HAP-1 (cell line): ENCODE measurements at regions not wholly inside any gene's neighbourhood (a gene's known extent, or its start where the extent isn't known, plus 50 kb on each side); places are given as distances from the start of the nearest gene placed in this dataset.
A peak's percentile ranks its signal among the peaks of the same experiment; 100 is the strongest.

Source experiments
- DNase-seq, 2 experiments: peaks; one replicate each; pipeline ENCODE4 v3.0.0-alpha.2; 2016 to 2020; ENCODE audit warnings: low spot score in 2 of 2
- H3K27me3 ChIP-seq: fragments of 250-450 bp; sonication (Bioruptor Pico); 2 replicates; pipeline ENCODE4 v1.5.1; 2020; ENCODE audit warnings: low read depth, mild to moderate bottlenecking, moderate library complexity
- H3K36me3 ChIP-seq: fragments of 250-450 bp; sonication (Bioruptor Pico); replicated peaks from 2 replicates; pipeline ENCODE4 v1.5.1; 2020; ENCODE audit warnings: mild to moderate bottlenecking
- H3K4me1 ChIP-seq: fragments of 250-450 bp; sonication (Bioruptor Pico); 2 replicates; pipeline ENCODE4 v1.5.1; 2020; ENCODE audit warnings: mild to moderate bottlenecking
- H3K4me3 ChIP-seq: fragments of 250-450 bp; sonication (Bioruptor Pico); 2 replicates; pipeline ENCODE4 v1.5.1; 2020; ENCODE audit warnings: mild to moderate bottlenecking, moderate library complexity
- H3K9me3 ChIP-seq: fragments of 250-450 bp; sonication (Bioruptor Pico); 2 replicates; pipeline ENCODE4 v1.5.1; 2020; ENCODE audit warnings: mild to moderate bottlenecking, moderate library complexity
- in situ Hi-C: fragments of 300-500 bp; cut with MboI; formaldehyde crosslinking; loops from 3 replicates; pipeline ENCODE4 v1.14.3; 2020; ENCODE audit warnings: low sequenced_read_pairs, inconsistent platforms, mixed read lengths

DNA sequence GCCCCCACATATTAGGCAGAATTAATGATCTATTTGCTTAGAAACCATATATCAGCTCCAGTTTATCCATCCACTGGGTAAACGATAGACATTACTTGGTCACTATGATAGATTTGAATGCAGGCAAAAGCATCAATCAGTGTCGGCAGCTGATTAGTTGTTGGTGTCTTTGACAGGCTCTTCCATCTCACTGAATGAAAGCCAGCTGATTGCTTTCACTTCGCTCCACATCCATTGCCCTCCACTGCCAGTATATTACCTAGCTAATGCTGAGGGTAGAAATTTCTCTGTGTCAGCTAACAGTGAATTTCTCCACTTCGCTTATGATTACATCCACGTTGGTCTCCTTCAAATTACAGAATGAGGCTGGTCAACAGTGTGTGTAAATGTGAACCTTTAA is 821.3 kb upstream of the TYRP1 start:
- Histone ChIP-seq H3K4me3 (no peak overlapping the region), H3K4me1 (no peaks in the 10 kb centered on the region; the same call in none of the 2 replicates), H3K27me3 (no peaks in the 10 kb centered on the region), H3K9me3 (no peaks in the 10 kb centered on the region), H3K36me3 (no peaks in the 10 kb centered on the region)
- DNase-seq, result no peak
- in situ Hi-C loops, result no loop called here

DNA sequence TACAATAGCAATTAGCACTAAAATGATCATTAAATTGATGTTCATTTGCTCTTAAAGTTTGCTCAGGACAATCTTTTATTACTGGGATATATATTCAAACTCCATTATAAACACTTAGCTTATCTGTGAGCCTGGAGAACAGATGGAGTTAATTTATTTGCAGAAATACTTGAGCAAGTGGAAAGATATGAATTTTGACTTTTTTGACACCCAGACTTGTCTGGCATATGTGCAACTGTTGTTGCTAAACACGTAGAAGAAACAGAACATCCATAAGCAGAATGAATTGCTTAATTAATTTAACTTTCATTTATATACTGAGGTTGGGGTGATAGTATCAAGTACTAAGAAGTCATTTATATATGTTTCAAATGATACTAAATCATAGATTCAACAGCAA is 820.7 kb upstream of the TYRP1 start:
- Histone ChIP-seq H3K27me3 (no peaks in the 10 kb centered on the region), H3K4me1 (no peaks in the 10 kb centered on the region; the same call in 1 of the 2 replicates), H3K36me3 (no peaks in the 10 kb centered on the region), H3K4me3 (no peak overlapping the region), H3K9me3 (no peaks in the 10 kb centered on the region)
- DNase-seq, result no peak
- in situ Hi-C loops, result no loop called here

DNA sequence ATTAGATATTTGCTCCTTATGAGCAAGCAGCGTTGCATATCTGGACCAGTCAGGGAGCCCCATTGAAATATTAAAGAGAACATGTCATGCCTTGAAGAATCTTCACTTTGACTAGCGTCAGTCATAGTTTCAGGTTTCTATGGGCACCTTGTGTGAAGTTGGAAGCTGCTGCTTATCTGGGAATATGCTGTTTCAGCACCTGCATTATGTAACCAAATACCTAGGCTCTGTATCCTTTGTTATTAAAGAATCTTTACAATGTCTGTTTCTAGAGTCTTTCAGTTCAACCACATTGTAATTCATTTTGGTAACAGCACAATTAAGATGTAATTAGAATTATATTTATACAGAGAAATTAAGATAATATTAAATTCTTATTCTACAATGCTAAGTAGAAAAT is 818.8 kb upstream of the TYRP1 start:
- H3K9me3 ChIP-seq, result no peaks in the 10 kb centered on the region
- in situ Hi-C loops, result no loop called here
- DNase-seq, result no peak
- no peaks in the 10 kb centered on the region for H3K27me3 ChIP-seq
- no peak overlapping the region for H3K4me3 ChIP-seq
- no peaks in the 10 kb centered on the region; the same call in 1 of the 2 replicates for H3K4me1 ChIP-seq
- no peaks in the 10 kb centered on the region for H3K36me3 ChIP-seq

DNA sequence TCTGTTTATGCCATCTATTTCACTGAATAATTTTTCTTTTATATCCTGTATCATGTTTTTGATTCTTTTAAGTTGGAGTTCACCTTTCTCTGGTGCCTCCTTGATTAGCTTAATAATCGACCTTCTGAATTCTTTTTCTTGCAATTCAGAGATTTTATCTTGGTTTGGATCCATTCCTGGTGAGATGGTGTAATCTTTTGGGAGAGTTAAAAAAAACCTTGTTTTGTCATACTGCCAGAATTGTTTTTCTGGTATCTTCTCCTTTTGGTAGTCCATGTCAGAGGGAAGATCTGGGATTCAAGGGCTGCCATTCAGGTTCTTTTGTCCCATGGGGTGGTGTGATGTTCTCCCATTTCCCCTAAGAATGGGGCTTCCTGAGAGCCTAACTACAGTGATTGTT is 800.8 kb upstream of the TYRP1 start:
- in situ Hi-C loops, result no loop called here
- Histone ChIP-seq H3K4me1 (no peaks in the 10 kb centered on the region), H3K4me3 (no peak overlapping the region), H3K36me3 (no peaks in the 10 kb centered on the region), H3K27me3 (no peaks in the 10 kb centered on the region), H3K9me3 (no peaks in the 10 kb centered on the region)
- no peak for DNase-seq

DNA sequence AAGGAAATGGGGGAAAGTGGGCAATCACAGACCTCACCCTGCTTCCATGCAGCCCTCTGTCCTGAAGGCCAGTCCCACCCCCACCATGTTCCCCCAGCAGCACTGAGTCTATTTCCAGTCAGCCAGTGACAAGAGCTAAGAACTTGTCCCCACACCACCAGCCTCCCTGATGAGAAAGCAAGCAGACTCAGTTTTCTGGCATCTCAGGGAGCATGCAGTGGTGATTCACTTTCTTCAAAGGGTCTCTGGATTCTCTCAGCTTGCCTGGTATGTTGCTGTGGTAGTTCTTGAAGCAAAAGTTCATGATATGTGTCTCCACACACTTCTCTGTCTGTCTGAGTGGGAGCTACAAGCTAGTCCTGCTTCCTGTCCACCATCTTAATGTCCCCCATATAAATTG is 799.9 kb upstream of the TYRP1 start:
- Histone ChIP-seq H3K4me3 (no peak overlapping the region), H3K9me3 (no peaks in the 10 kb centered on the region), H3K27me3 (no peaks in the 10 kb centered on the region), H3K4me1 (no peaks in the 10 kb centered on the region), H3K36me3 (no peaks in the 10 kb centered on the region)
- in situ Hi-C loops, result no loop called here
- no peak for DNase-seq

DNA sequence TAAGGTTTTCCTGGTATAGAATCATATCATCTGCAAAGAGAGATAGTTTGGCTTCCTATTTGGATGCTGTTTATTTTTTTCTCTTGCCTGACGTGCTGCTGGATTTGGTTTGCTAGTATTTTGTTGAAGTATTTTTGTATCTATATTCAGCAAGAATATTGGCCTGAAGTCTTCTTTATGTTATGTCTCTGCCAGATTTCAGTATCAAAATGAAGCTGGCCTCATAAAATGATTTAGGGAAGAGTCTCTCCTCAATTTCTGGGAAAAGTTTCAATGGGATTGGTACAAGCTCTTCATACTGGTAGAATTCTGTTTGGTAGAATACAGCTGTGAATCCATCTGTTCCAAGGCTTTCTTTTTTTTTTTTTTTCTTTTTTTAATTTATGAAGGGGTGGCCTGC is 799.0 kb upstream of the TYRP1 start:
- in situ Hi-C loops, result no loop called here
- Histone ChIP-seq H3K4me3 (no peak overlapping the region), H3K36me3 (no peaks in the 10 kb centered on the region), H3K4me1 (no peaks in the 10 kb centered on the region), H3K9me3 (no peaks in the 10 kb centered on the region), H3K27me3 (no peaks in the 10 kb centered on the region)
- DNase-seq, result no peak

DNA sequence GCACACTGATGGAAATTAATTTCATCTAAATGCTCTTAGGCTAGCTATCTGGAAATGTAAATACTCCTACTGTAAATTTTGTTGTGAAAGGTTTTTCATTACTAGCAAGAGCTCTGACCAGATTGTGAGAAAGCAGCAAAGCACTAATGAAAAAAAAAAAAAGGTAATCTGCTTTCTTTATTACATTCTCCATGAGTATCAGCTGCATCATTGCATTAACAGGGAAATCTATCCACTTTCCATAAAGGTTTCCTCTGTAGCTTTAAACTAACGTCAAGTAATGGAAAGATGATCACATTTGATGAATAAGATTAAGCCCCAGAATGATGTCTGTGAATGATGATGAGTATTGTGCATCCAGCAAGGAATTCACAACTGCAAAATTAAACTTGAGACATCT is 790.6 kb upstream of the TYRP1 start:
- H3K4me3 ChIP-seq, result no peak overlapping the region
- no peaks in the 10 kb centered on the region for H3K36me3 ChIP-seq
- H3K4me1 ChIP-seq, result no peaks in the 10 kb centered on the region
- H3K9me3 ChIP-seq, result no peaks in the 10 kb centered on the region
- no peak for DNase-seq
- in situ Hi-C loops, result no loop called here
- no peaks in the 10 kb centered on the region for H3K27me3 ChIP-seq

DNA sequence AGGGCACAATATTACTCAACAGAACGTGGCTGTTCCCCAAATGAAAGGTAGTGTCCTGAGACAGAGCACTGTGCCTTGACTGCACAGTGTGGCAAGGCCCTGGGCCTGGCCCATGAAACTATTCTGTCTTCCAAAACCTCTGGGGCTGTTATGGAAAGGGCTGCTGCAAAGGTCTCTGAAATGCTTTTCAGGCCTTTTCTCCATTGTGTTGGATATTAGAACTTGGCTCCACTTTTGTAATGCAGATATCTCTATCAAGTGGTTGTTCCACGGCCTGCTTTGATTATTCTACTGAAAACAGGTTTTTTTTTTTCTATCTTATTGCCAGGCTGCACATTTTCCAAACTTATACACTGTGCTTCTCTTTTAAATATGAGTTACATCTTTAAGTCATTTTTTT is 777.5 kb upstream of the TYRP1 start:
- no peaks in the 10 kb centered on the region for H3K27me3 ChIP-seq
- DNase-seq, result peak; percentile 46 to 86
- no peaks in the 10 kb centered on the region for H3K36me3 ChIP-seq
- peaks cover 10% of the 10 kb centered on the region for H3K4me1 ChIP-seq
- H3K9me3 ChIP-seq, result no peaks in the 10 kb centered on the region
- in situ Hi-C loops, result no loop called here
- no peak overlapping the region for H3K4me3 ChIP-seq

DNA sequence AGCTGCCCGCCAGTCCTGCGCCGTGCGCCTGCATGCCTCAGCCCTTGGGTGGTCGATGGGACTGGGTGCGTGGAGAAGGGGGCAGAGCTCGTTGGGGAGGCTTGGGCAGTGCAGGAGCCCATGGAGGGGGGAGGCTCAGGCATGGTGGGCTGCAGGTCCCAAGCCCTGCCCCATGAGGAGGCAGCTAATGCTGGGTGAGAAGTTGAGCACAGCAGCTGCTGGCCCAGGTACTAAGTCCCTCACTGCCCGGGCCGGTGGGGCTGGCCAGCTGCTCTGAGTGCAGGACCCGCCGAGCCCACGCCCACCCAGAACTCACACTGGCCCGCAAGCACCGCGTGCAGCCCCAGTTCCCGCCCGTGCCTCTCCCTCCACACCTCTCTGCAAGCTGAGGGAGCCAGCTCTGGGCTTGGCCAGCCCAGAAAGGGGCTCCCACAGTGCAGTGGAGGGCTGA is 764.3 kb upstream of the TYRP1 start:
- no peaks in the 10 kb centered on the region for H3K4me1 ChIP-seq
- no peaks in the 10 kb centered on the region for H3K36me3 ChIP-seq
- no peaks in the 10 kb centered on the region for H3K9me3 ChIP-seq
- H3K27me3 ChIP-seq, result no peaks in the 10 kb centered on the region
- H3K4me3 ChIP-seq, result no peak overlapping the region
- no peak for DNase-seq
- in situ Hi-C loops, result no loop called here

DNA sequence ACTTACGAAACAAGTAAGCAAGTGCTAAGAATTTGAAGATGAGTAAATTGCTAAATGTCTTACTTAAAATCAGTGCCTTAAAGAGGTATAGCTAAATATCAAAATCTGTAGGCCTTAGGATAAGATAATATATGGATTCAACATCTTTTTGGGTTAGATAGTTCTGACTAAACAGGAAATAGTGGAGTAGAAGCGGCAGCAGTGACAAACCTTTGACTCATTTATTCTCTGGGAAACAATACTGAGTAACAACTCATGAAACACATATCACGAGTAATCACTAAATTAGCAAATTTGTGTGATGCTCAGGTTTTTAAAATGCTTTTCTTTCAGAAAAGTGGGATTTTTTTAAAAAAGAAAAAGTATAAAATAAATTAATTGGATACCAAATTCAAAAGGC is 762.1 kb upstream of the TYRP1 start:
- Histone ChIP-seq H3K27me3 (no peaks in the 10 kb centered on the region), H3K9me3 (no peaks in the 10 kb centered on the region), H3K4me1 (no peaks in the 10 kb centered on the region), H3K36me3 (no peaks in the 10 kb centered on the region), H3K4me3 (no peak overlapping the region)
- no peak for DNase-seq
- in situ Hi-C loops, result no loop called here

DNA sequence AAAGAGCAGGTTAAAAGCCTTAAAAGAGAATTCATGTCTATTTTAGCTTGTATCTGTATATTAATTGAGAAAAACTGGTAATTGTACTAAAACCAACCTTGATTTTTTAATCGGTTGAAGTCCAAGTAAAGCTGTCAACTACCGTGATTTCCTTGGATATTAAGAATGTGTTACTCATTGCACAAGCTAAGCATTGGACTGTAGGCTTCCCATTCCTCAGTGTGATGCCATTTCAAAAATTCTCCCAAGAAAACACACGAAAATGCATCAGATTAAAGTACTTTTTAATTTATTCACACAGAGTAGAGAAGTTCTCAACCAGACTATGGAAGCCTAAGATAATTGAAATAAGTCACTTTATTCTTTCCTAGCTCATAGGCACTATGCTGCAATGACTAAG is 761.4 kb upstream of the TYRP1 start:
- no peaks in the 10 kb centered on the region for H3K9me3 ChIP-seq
- no peak overlapping the region for H3K4me3 ChIP-seq
- in situ Hi-C loops, result no loop called here

DNA sequence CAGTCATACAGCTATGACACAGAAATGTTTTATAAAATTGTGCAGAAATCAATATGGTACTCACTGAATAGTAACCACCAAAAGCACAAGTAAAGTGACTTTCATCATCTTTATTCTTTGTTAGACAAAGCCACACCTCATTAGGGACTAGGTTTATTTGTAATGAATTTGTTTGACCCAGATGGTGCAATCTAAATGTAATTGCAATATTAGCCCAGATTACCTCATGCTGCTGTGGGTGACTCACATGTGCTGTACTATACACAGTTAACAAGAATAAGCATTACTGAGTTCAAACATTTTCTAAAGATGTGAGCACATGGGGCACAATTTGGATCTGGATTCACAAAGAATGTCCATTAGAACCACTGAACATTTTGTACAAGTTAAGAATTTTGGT is 759.3 kb upstream of the TYRP1 start:
- Histone ChIP-seq H3K36me3 (no peaks in the 10 kb centered on the region), H3K4me1 (no peaks in the 10 kb centered on the region), H3K27me3 (no peaks in the 10 kb centered on the region), H3K9me3 (no peaks in the 10 kb centered on the region), H3K4me3 (no peak overlapping the region)
- in situ Hi-C loops, result no loop called here
- DNase-seq, result no peak

More for the DNA sequence above, 761.4 kb upstream of the TYRP1 start:
- no peak for DNase-seq
- H3K4me1 ChIP-seq, result no peaks in the 10 kb centered on the region
- no peaks in the 10 kb centered on the region for H3K27me3 ChIP-seq
- H3K36me3 ChIP-seq, result no peaks in the 10 kb centered on the region

DNA sequence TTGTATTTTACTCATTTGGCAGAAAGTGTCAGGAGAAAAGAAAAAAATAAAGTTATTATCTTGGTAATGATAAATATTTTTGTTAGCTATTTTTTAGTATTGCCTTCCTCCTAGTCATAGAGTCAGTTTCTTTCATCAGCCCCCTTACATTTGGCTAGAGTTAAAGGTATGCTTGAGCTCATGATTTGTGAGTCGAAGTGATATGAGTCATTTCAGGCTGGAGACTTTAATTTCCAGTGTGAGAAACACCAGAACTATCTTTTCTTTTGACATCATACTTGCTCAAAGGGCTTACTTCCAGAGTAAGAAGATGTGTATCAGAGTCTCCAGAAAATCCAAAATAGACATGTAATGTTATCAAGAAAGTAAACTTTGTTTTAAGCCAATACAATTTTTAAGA is 746.7 kb upstream of the TYRP1 start:
- H3K36me3 ChIP-seq, result no peaks in the 10 kb centered on the region
- H3K27me3 ChIP-seq, result no peaks in the 10 kb centered on the region
- no peak for DNase-seq
- H3K4me1 ChIP-seq, result no peaks in the 10 kb centered on the region
- H3K4me3 ChIP-seq, result no peak overlapping the region
- in situ Hi-C loops, result no loop called here
- no peaks in the 10 kb centered on the region for H3K9me3 ChIP-seq

DNA sequence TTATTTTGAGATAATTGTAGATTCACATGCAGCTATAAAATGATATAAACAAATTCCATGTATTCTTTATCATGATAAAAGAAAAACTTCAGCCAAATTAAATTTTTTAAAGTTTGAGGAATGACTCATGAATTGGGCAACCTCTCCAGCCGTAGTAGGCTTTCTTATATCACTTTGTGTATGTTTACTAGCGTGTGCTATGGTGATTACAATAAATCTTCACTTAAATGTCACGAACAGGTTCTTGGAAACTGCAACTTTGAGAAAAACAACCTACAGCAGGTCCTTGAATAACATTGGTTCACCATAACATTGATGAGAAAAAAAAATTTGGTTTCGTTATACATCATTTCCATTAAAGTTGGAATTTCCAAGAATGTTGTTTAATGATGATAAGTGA is 730.9 kb upstream of the TYRP1 start:
- H3K4me1 ChIP-seq, result no peaks in the 10 kb centered on the region
- H3K4me3 ChIP-seq, result no peak overlapping the region
- H3K27me3 ChIP-seq, result no peaks in the 10 kb centered on the region
- DNase-seq, result no peak
- no peaks in the 10 kb centered on the region for H3K36me3 ChIP-seq
- in situ Hi-C loops, result no loop called here
- no peaks in the 10 kb centered on the region for H3K9me3 ChIP-seq

DNA sequence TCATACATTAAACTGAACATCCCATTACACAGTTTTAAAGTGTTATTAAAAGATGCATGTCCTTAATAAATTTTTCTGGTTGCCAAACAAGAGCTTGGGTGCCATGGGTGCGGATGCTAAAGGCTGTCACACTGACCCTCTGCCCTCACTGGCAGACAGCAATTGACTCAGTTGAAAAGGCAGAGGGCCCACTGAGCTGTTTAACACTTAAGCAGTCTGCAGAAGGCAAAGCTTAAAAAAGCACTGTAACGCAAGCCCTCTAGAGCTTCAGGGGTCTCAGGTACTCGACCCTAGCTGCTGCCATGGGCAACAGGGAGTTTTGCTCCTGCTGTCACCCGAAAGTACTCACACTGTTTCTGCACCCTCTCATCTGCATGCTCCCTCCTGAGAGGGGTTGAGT is 726.4 kb upstream of the TYRP1 start:
- Histone ChIP-seq H3K4me3 (no peak overlapping the region), H3K4me1 (no peaks in the 10 kb centered on the region), H3K36me3 (no peaks in the 10 kb centered on the region), H3K27me3 (no peaks in the 10 kb centered on the region), H3K9me3 (no peaks in the 10 kb centered on the region)
- in situ Hi-C loops, result no loop called here
- no peak for DNase-seq
